Myocyte (in vitro differentiated cells): ENCODE measurements at regions not wholly inside any gene's neighbourhood (a gene's known extent, or its start where the extent isn't known, plus 50 kb on each side); places are given as distances from the start of the nearest gene placed in this dataset.

Experiments used
- DNase-seq: peaks from one replicate; pipeline ENCODE4 v3.0.0-alpha.2; 2012; ENCODE audit warnings: low read depth

GRCh38 chr9:2495221-2496005 is 126.2 kb upstream of the VLDLR start:
- no peak for DNase-seq

GRCh38 chr9:2496169-2496568 is 125.4 kb upstream of the VLDLR start:
- no peak for DNase-seq

GRCh38 chr9:2496934-2497333 is 124.7 kb upstream of the VLDLR start:
- peak; percentile 15 for DNase-seq

- DNase-seq, result no peak
Observed at GRCh38 chr9:2497666-2498400, 123.8 kb upstream of the VLDLR start.

- no peak for DNase-seq
Observed at GRCh38 chr9:2502210-2502609, 119.4 kb upstream of the VLDLR start.

GRCh38 chr9:2502760-2503159 is 118.8 kb upstream of the VLDLR start:
- DNase-seq, result no peak

- no peak for DNase-seq
Observed at GRCh38 chr9:2506321-2506720, 115.3 kb upstream of the VLDLR start.

- no peak for DNase-seq
Observed at GRCh38 chr9:2523591-2523990, 98.0 kb upstream of the VLDLR start.

- peak; percentile 3 for DNase-seq
Observed at GRCh38 chr9:2524601-2525000, 97.0 kb upstream of the VLDLR start.

- no peak for DNase-seq
Observed at GRCh38 chr9:2525147-2525546, 96.4 kb upstream of the VLDLR start.

GRCh38 chr9:2526071-2526828 is 95.3 kb upstream of the VLDLR start:
- DNase-seq, result peak; percentile 3

- DNase-seq, result no peak
Observed at GRCh38 chr9:2531481-2531880, 90.1 kb upstream of the VLDLR start.

- DNase-seq, result no peak
Observed at GRCh38 chr9:2536511-2536910, 85.1 kb upstream of the VLDLR start.

- peak; percentile 12 for DNase-seq
Observed at GRCh38 chr9:2545881-2546490, 75.6 kb upstream of the VLDLR start.

GRCh38 chr9:2555899-2556600 is 65.5 kb upstream of the VLDLR start:
- DNase-seq, result peak; percentile 2

GRCh38 chr9:2557693-2558092 is 63.9 kb upstream of the VLDLR start:
- no peak for DNase-seq

- DNase-seq, result peak; percentile 91
Observed at GRCh38 chr9:2559192-2560152, 62.1 kb upstream of the VLDLR start.

- peak; percentile 3 for DNase-seq
Observed at GRCh38 chr9:2560180-2560579, 61.4 kb upstream of the VLDLR start.

GRCh38 chr9:2565676-2566340 is 55.8 kb upstream of the VLDLR start:
- no peak for DNase-seq
